Coronary artery (tissue), 2 donors: ENCODE measurements at regions not wholly inside any gene's neighbourhood (a gene's known extent, or its start where the extent isn't known, plus 50 kb on each side); places are given as distances from the start of the nearest gene placed in this dataset.

Experiments
- DNase-seq: peaks from one replicate; pipeline ENCODE4 v3.0.0-alpha.2; 2017; ENCODE audit warnings: low spot score
- H3K27ac ChIP-seq, 2 donors: fragments of 200-600 bp; sonication (generic); one replicate each; pipeline ENCODE4 v1.5.1; 2016 to 2019
- H3K4me3 ChIP-seq: fragments of 200-600 bp; sonication (generic); 2 replicates; pipeline ENCODE4 v1.5.1; 2016; ENCODE audit warnings: mild to moderate bottlenecking, moderate library complexity
- CTCF ChIP-seq: fragments of 200-600 bp; sonication (generic); IDR thresholded peaks from one replicate; pipeline ENCODE4 v1.5.1; 2019; ENCODE audit warnings: antibody characterized with exemption

GRCh38 chr16:79417601-79418008 is 182.9 kb downstream of the MAF start:
- DNase-seq = no peak

DNA sequence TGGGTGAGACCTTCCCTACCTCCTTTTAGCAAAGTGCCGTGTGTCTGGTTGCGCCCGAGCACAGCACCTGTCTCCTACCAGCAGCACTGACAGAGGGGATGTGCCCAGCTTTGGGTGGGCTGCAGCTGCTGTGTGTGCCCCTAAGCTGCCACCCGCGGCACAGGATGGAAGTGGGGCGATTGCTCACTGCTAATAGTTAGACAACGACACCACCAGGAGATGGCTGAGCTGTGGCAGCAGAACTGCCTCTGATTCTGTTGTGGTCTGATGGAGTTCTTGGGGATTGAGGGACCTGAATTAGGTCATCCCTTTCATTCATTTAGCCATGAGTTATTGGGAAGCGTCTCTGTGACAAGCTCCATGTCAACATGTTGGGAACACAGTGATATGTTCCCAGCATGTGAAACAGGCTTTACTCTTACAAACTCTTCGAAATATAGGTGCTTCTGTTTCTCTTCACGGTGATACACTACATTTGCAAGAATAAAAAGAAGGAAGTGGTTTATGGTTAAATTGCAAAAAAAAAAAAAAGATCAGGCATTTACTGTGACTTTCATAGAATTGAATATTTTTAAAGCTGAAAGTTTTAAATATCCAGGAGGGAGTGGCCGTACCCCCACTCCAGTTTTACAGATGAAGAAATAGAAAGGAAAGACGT is 184.4 kb downstream of the MAF start:
- Histone ChIP-seq H3K27ac (no peak overlapping the region), H3K4me3 (no peak overlapping the region)
- TF ChIP-seq CTCF = no peak
- DNase-seq = no peak

More at GRCh38 chr16:79417601-79418008, 182.9 kb downstream of the MAF start:
- Histone ChIP-seq H3K27ac (no peak overlapping the region), H3K4me3 (no peak overlapping the region)
- no peak for TF ChIP-seq CTCF

- no peak for DNase-seq
- no peak overlapping the region for H3K27ac ChIP-seq
- no peak for TF ChIP-seq CTCF
Observed at GRCh38 chr16:79412783-79413225, 187.7 kb downstream of the MAF start.

DNA sequence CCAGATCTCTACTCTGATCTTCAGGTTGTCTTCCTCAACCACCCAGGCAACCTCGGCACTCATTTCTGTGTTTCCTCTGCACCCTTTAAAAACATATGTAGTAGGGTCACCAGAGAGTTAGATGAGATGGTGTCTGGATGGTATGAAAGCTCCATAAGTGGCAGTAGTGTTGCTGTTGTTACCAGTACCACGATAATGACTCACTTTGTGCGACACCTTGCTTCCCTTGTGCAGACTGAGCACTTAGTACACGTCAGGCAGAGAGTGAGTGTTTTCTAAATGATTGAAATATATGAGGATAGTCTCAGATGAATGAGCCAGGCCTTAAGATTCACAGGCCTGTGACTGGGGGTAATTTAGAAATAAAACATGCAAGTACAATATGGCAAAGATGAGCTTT is 188.7 kb downstream of the MAF start:
- no peak overlapping the region for H3K27ac ChIP-seq
- TF ChIP-seq CTCF = no peak
- H3K4me3 ChIP-seq = no peak overlapping the region
- no peak for DNase-seq

More at GRCh38 chr16:79412783-79413225, 187.7 kb downstream of the MAF start:
- no peak overlapping the region for H3K4me3 ChIP-seq

GRCh38 chr16:79411357-79411756 is 189.2 kb downstream of the MAF start:
- DNase-seq = no peak
- no peak overlapping the region for H3K27ac ChIP-seq
- TF ChIP-seq CTCF = no peak
- no peak overlapping the region for H3K4me3 ChIP-seq

GRCh38 chr16:79409978-79410377 is 190.6 kb downstream of the MAF start:
- no peak overlapping the region for H3K4me3 ChIP-seq
- no peak for TF ChIP-seq CTCF

GRCh38 chr16:79408355-79408754 is 192.2 kb downstream of the MAF start:
- H3K4me3 ChIP-seq = no peak overlapping the region
- no peak for TF ChIP-seq CTCF
- no peak for DNase-seq
- H3K27ac ChIP-seq = no peak overlapping the region

More at GRCh38 chr16:79409978-79410377, 190.6 kb downstream of the MAF start:
- no peak for DNase-seq
- H3K27ac ChIP-seq = no peak overlapping the region
